Right lobe of liver (tissue), 6 donors: ENCODE measurements at regions not wholly inside any gene's neighbourhood (a gene's known extent, or its start where the extent isn't known, plus 50 kb on each side); places are given as distances from the start of the nearest gene placed in this dataset.
A peak's percentile ranks its signal among the peaks of the same experiment; 100 is the strongest.

Source experiments
- ATAC-seq, 4 donors: fragments of 200-7000 bp; cut with Tn5 transposase; one replicate each; pipeline ENCODE4 v1.9.1; 2020; ENCODE audit warnings: mild to moderate bottlenecking in 4 of 4, moderate library complexity in 4 of 4
- DNase-seq, 3 donors: peaks; one replicate each; pipeline ENCODE4 v3.0.0-alpha.2; 2020
- H3K27ac ChIP-seq, 3 donors: fragments of 200-600 bp; one replicate each; pipeline ENCODE4 v1.8.0; 2022
- H3K27me3 ChIP-seq, 2 donors: fragments of 200-600 bp; one replicate each; pipeline ENCODE4 v1.8.0; 2022
- H3K36me3 ChIP-seq, 4 donors: fragments of 200-600 bp; sonication (generic) in 1 of 4; one replicate each; pipeline versions ENCODE4 v1.5.1 to v1.8.0; 2017 to 2022; ENCODE audit warnings: control low read depth in 1 of 4
- H3K4me1 ChIP-seq, 4 donors: fragments of 200-600 bp; sonication (generic) in 1 of 4; one replicate each; pipeline versions ENCODE4 v1.5.1 to v1.8.0; 2017 to 2022; ENCODE audit warnings: control low read depth in 1 of 4
- H3K4me3 ChIP-seq, 3 donors: fragments of 200-600 bp; one replicate each; pipeline ENCODE4 v1.8.0; 2022
- H3K9me3 ChIP-seq, 4 donors: fragments of 200-600 bp; sonication (generic) in 1 of 4; one replicate each; pipeline versions ENCODE4 v1.5.1 to v1.8.0; 2017 to 2022; ENCODE audit warnings: control low read depth in 1 of 4
- POLR2A ChIP-seq: fragments of 450-650 bp; IDR thresholded peaks from one replicate; pipeline ENCODE4 v1.6.1; 2017; ENCODE audit warnings: antibody characterized with exemption, mild to moderate bottlenecking
- WGBS: methylation state at CpG from one replicate; pipeline ENCODE4 v1.1.6; 2018; ENCODE audit warnings: low coverage, low lambda C conversion rate; ENCODE audit not compliant: insufficient coverage; ENCODE audit errors: missing lambda C conversion rate; 5-methylcytosine and 5-hydroxymethylcytosine counted together
- intact Hi-C, 2 donors: fragments of 100-400 bp; cut with DNase I; formaldehyde crosslinking; loops; one replicate each; pipeline versions ENCODE4 v1.11.2 to v1.14.1; 2022
- TF ChIP-seq, protein P1 (sequence below), 4 donors: fragments of 200-600 bp in 3 of 4; fragments of 450-650 bp in 1 of 4; IDR thresholded peaks; one replicate each; pipeline versions ENCODE4 v1.5.1 to v1.8.0; 2016 to 2022; ENCODE audit warnings: antibody characterized with exemption in 4 of 4, mild to moderate bottlenecking in 2 of 4
- donor health status: DM: no; HTN: yes; CAD: no.
- donor health status: DM: no; HTN: no; CAD: no.
- donor health status: DM: no; HTN: no; CAD: no.
- donor health status: DM: no; HTN: yes; CAD: no.
- donor health status: DM: no; HTN: yes; CAD: no.

DNA sequence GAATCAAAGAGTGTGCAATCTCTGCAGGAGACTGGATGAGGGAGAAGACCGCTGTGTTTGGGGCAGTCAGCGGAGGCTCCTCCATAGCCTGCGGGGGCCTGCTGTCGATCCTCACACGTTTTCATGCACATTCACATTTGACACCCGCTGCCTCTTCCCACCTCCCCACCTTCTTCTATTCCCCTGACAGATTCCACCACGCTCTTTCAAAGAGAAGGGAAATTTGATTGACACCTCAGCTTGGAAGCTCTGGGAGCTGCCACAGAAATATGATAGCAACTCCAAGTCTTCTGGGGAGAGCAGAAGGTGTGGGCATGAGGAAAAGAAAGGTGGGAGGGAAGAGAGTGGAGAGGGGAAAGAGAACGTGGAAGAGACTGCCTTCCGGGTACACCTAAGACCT is 87.5 kb downstream of the BOD1L2 start:
- ATAC-seq (no peak), DNase-seq (no peak)
- no peak for TF ChIP-seq POLR2A
- TF ChIP-seq, protein P1, sequence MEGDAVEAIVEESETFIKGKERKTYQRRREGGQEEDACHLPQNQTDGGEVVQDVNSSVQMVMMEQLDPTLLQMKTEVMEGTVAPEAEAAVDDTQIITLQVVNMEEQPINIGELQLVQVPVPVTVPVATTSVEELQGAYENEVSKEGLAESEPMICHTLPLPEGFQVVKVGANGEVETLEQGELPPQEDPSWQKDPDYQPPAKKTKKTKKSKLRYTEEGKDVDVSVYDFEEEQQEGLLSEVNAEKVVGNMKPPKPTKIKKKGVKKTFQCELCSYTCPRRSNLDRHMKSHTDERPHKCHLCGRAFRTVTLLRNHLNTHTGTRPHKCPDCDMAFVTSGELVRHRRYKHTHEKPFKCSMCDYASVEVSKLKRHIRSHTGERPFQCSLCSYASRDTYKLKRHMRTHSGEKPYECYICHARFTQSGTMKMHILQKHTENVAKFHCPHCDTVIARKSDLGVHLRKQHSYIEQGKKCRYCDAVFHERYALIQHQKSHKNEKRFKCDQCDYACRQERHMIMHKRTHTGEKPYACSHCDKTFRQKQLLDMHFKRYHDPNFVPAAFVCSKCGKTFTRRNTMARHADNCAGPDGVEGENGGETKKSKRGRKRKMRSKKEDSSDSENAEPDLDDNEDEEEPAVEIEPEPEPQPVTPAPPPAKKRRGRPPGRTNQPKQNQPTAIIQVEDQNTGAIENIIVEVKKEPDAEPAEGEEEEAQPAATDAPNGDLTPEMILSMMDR (IDR thresholded peaks at IDR 0.05): no peak
- Histone ChIP-seq H3K27ac (no peak overlapping the region), H3K4me3 (no peak overlapping the region), H3K36me3 (no peaks in the 10 kb centered on the region), H3K4me1 (no peaks in the 10 kb centered on the region), H3K27me3 (no peaks in the 10 kb centered on the region), H3K9me3 (no peaks in the 10 kb centered on the region)
- intact Hi-C loops: no loop called here
- 64% methylated on average over 6 of the region's 9 CpGs for WGBS

DNA sequence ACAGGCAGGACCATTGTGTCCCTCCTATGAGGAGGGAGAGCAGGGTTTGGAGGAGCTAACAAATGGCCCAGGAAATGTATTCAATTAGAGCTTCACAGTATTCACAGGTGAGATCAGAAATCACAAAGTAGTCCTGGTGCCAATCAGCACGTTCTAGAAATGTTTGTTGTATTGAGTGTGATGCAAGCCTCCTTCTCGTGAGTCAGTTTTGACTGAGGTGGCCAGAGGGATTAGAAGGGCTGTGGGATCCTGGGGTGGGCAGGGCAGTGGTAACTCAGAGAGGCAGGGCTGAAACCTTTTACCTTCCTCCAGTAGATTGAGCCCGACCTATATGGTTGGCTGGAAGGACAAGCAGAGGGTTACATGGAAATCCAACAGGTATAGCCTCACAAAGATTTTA is 95.0 kb downstream of the BOD1L2 start:
- H3K27ac ChIP-seq: peak overlapping the region in 1 of 3 donors; percentile 62
- H3K27me3 ChIP-seq: no peaks in the 10 kb centered on the region
- DNase-seq (no peak), ATAC-seq (peak; percentile 41 to 85 (median 61))
- TF ChIP-seq, protein P1 (IDR thresholded peaks at IDR 0.05): no peak
- no peak for TF ChIP-seq POLR2A
- 7% methylated on average over 2 of the region's 3 CpGs for WGBS
- no peaks in the 10 kb centered on the region for H3K9me3 ChIP-seq
- H3K4me1 ChIP-seq: peaks cover 0 to 21% (median 4%) of the 10 kb centered on the region in 4 donors
- H3K4me3 ChIP-seq: no peak overlapping the region
- no peaks in the 10 kb centered on the region for H3K36me3 ChIP-seq
- intact Hi-C loops: no loop called here

DNA sequence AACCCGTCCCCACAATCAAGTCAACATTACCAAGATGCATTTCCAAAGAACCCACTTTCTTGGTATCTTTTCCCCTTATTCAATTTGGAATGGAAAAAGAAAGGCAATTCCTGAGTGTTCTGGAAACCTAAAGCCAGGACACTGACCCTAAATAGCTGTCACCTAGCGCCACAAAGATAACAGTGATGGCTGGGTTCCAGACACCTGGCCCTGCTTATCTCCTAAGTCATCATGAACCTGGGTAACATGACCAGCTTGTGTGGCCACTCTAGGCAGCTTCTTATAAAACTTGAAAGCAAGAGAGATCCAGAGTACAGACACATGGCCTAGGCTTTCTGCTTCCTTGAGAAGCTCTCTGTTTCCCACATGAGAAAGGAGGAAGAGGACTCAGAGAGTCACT is 95.4 kb downstream of the BOD1L2 start:
- WGBS: 28% methylated on average over 2 of the region's 2 CpGs
- Histone ChIP-seq H3K4me3 (no peak overlapping the region), H3K9me3 (no peaks in the 10 kb centered on the region), H3K27me3 (no peaks in the 10 kb centered on the region), H3K36me3 (no peaks in the 10 kb centered on the region), H3K4me1 (peaks cover 0 to 21% (median 4%) of the 10 kb centered on the region in 4 donors), H3K27ac (peak overlapping the region in 1 of 3 donors; percentile 62)
- no peak for TF ChIP-seq POLR2A
- TF ChIP-seq, protein P1 (IDR thresholded peaks at IDR 0.05): no peak
- ATAC-seq (peak; percentile 80 to 94 (median 90)), DNase-seq (peak; percentile 61 to 83 (median 78))
- intact Hi-C loops: no loop called here

DNA sequence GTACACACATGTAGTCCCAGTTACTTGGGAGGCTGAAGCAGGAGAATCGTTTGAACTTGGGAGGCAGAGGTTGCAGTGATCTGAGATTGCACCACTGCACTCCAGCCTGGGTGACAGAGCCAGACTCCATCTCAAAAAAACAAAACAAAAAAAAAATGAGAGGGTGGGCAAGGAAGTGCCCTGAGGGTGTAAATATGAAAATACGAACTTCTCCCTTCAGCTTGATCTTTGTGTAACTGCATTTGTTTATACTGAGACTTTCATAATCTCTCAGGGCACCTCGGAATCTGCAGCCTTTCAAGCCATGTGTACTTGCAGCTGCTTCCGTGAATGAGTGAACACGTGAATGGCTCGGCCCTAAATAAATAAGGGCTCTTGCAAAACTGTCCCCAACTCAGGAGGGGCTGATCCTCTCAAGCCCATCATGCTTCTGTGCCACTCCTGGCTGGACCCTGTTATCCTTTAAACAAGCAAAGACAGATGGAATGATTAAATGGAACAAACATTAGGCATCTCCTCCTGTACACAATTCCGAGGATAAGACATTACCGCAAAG is 96.8 kb downstream of the BOD1L2 start:
- intact Hi-C loops: no loop called here
- H3K36me3 ChIP-seq: no peaks in the 10 kb centered on the region
- H3K9me3 ChIP-seq: no peaks in the 10 kb centered on the region
- H3K27ac ChIP-seq: peak overlapping the region in 1 of 3 donors; percentile 30
- no peaks in the 10 kb centered on the region for H3K27me3 ChIP-seq
- TF ChIP-seq, protein P1 (IDR thresholded peaks at IDR 0.05): no peak
- no peak for TF ChIP-seq POLR2A
- peaks cover 0 to 21% (median 4%) of the 10 kb centered on the region in 4 donors for H3K4me1 ChIP-seq
- ATAC-seq (peak; percentile 36 to 78 (median 55)), DNase-seq (no peak)
- H3K4me3 ChIP-seq: no peak overlapping the region
- 27% methylated on average over 7 of the region's 8 CpGs for WGBS
